AG09309 (cell line): ENCODE measurements at regions not wholly inside any gene's neighbourhood (a gene's known extent, or its start where the extent isn't known, plus 50 kb on each side); places are given as distances from the start of the nearest gene placed in this dataset.

ENCODE experiments used
- DNase-seq: peaks from one replicate; pipeline ENCODE4 v3.0.0-alpha.2; 2010; ENCODE audit warnings: low read depth
- H3K4me3 ChIP-seq: 2 replicates; pipeline ENCODE4 v1.5.1; 2011; ENCODE audit warnings: mild to moderate bottlenecking, low read depth, low read length, moderate library complexity; ENCODE audit not compliant: control insufficient read depth
- CTCF ChIP-seq: IDR thresholded peaks from 2 replicates; pipeline ENCODE4 v1.5.1; 2011; ENCODE audit warnings: mild to moderate bottlenecking, low read depth, low read length, inconsistent platforms; ENCODE audit not compliant: insufficient read depth, control insufficient read depth; ENCODE audit errors: missing control alignments

GRCh38 chr4:126012691-126013290 lies 698.0 kb downstream of the FAT4 start:
- no peak for TF ChIP-seq CTCF
- no peak for DNase-seq

GRCh38 chr4:126018274-126018673 lies 703.5 kb downstream of the FAT4 start:
- no peak overlapping the region for H3K4me3 ChIP-seq
- no peak for DNase-seq
- no peak for TF ChIP-seq CTCF

More at GRCh38 chr4:126012691-126013290, 698.0 kb downstream of the FAT4 start:
- no peak overlapping the region for H3K4me3 ChIP-seq

GRCh38 chr4:126023896-126024295 lies 709.1 kb downstream of the FAT4 start:
- H3K4me3 ChIP-seq, result no peak overlapping the region
- no peak for TF ChIP-seq CTCF
- no peak for DNase-seq

GRCh38 chr4:126027601-126028000 lies 712.8 kb downstream of the FAT4 start:
- no peak for DNase-seq

GRCh38 chr4:126028876-126029275 lies 714.1 kb downstream of the FAT4 start:
- DNase-seq, result no peak
- TF ChIP-seq CTCF, result no peak
- H3K4me3 ChIP-seq, result no peak overlapping the region

More at GRCh38 chr4:126027601-126028000, 712.8 kb downstream of the FAT4 start:
- TF ChIP-seq CTCF, result no peak
- no peak overlapping the region for H3K4me3 ChIP-seq

GRCh38 chr4:126037231-126037630 lies 722.5 kb downstream of the FAT4 start:
- H3K4me3 ChIP-seq, result no peak overlapping the region
- no peak for TF ChIP-seq CTCF
- DNase-seq, result no peak

GRCh38 chr4:126038502-126039144 lies 723.9 kb downstream of the FAT4 start:
- no peak for TF ChIP-seq CTCF
- no peak overlapping the region for H3K4me3 ChIP-seq
- DNase-seq, result no peak
